Amniotic stem cell (primary cell): ENCODE measurements at regions not wholly inside any gene's neighbourhood (a gene's known extent, or its start where the extent isn't known, plus 50 kb on each side); places are given as distances from the start of the nearest gene placed in this dataset.
"Not testable (repeated sequence)": the region's sequence is repeated elsewhere in the genome, so short reads cannot be mapped to it uniquely, and the experiment has no call there.

Experiments
- DNase-seq: peaks from one replicate; lab custom pipeline; 2025; lab: John Stamatoyannopoulos, UW

GRCh38 chr7:34332006-34332405 lies 326.0 kb upstream of the NPSR1 start:
- no peak for DNase-seq

- no peak for DNase-seq
These were observed 324.8 kb upstream of the NPSR1 start for GRCh38 chr7:34333184-34333583.

GRCh38 chr7:34333925-34334324 lies 324.1 kb upstream of the NPSR1 start:
- no peak for DNase-seq

- no peak for DNase-seq
These were observed 320.9 kb upstream of the NPSR1 start for GRCh38 chr7:34337163-34337562.

- DNase-seq, result no peak
These were observed 319.0 kb upstream of the NPSR1 start for GRCh38 chr7:34338961-34339526.

GRCh38 chr7:34341326-34341725 lies 316.7 kb upstream of the NPSR1 start:
- no peak for DNase-seq

- no peak for DNase-seq
These were observed 315.6 kb upstream of the NPSR1 start for GRCh38 chr7:34342387-34342786.

GRCh38 chr7:34343667-34344066 lies 314.4 kb upstream of the NPSR1 start:
- no peak for DNase-seq

- DNase-seq, result no peak
These were observed 304.0 kb upstream of the NPSR1 start for GRCh38 chr7:34354011-34354410.

- no peak for DNase-seq
These were observed 303.1 kb upstream of the NPSR1 start for GRCh38 chr7:34354899-34355298.

GRCh38 chr7:34357068-34357467 lies 300.9 kb upstream of the NPSR1 start:
- DNase-seq, result no peak

- DNase-seq, result no peak
These were observed 300.1 kb upstream of the NPSR1 start for GRCh38 chr7:34357946-34358345.

GRCh38 chr7:34358578-34358977 lies 299.4 kb upstream of the NPSR1 start:
- not testable (repeated sequence) for DNase-seq

GRCh38 chr7:34361663-34362250 lies 296.3 kb upstream of the NPSR1 start:
- DNase-seq, result no peak

- DNase-seq, result no peak
These were observed 295.4 kb upstream of the NPSR1 start for GRCh38 chr7:34362621-34363020.

- no peak for DNase-seq
These were observed 293.9 kb upstream of the NPSR1 start for GRCh38 chr7:34364130-34364529.

GRCh38 chr7:34365011-34365410 lies 293.0 kb upstream of the NPSR1 start:
- DNase-seq, result no peak

GRCh38 chr7:34365611-34366010 lies 292.4 kb upstream of the NPSR1 start:
- DNase-seq, result no peak

- DNase-seq, result no peak
These were observed 286.1 kb upstream of the NPSR1 start for GRCh38 chr7:34371922-34372321.

GRCh38 chr7:34373940-34374339 lies 284.1 kb upstream of the NPSR1 start:
- DNase-seq, result no peak

GRCh38 chr7:34382166-34382893 lies 275.7 kb upstream of the NPSR1 start:
- DNase-seq, result no peak

- no peak for DNase-seq
These were observed 272.6 kb upstream of the NPSR1 start for GRCh38 chr7:34385384-34385783.

- no peak for DNase-seq
These were observed 268.5 kb upstream of the NPSR1 start for GRCh38 chr7:34389332-34390078.
